ENCODE measurements at regions not wholly inside any gene's neighbourhood (a gene's known extent, or its start where the extent isn't known, plus 50 kb on each side); places are given as distances from the start of the nearest gene placed in this dataset.

GRCh38 chr21:16911166-16911607 lies 601.7 kb upstream of the CXADR start:
- Histone ChIP-seq H3K4me2 (ENCODE audit: low read length) (no peak overlapping the region), H4K20me1 (ENCODE audit: insufficient read depth, low read length) (no peaks in the 10 kb centered on the region), H2AFZ (ENCODE audit: low read depth, low read length) (no peak overlapping the region), H3K9ac (ENCODE audit: low read length) (no peak overlapping the region), H3K4me1 (ENCODE audit: low read length) (0 out of 2 replicates have a peak, but pooled peaks cover 3% of the 10 kb centered on the region), H3K4me3 (ENCODE audit: low read length) (no peak overlapping the region), H3K27ac (ENCODE audit: low read length) (no peak overlapping the region), H3K79me2 (ENCODE audit: low read length) (no peaks in the 10 kb centered on the region), H3K27me3 (ENCODE audit: low read depth, low read length) (no peaks in the 10 kb centered on the region), H3K9me3 (ENCODE audit: insufficient read depth, low read length) (no peaks in the 10 kb centered on the region), H3K36me3 (replicated peaks; ENCODE audit: low read depth, low read length) (no peaks in the 10 kb centered on the region)
- no peak for TF ChIP-seq EZH2phosphoT487 (IDR thresholded peaks at IDR 0.05; ENCODE audit: low read depth)
- no peak for TF ChIP-seq CTCF (IDR thresholded peaks at IDR 0.05; ENCODE audit: low read depth, low read length)

DNA sequence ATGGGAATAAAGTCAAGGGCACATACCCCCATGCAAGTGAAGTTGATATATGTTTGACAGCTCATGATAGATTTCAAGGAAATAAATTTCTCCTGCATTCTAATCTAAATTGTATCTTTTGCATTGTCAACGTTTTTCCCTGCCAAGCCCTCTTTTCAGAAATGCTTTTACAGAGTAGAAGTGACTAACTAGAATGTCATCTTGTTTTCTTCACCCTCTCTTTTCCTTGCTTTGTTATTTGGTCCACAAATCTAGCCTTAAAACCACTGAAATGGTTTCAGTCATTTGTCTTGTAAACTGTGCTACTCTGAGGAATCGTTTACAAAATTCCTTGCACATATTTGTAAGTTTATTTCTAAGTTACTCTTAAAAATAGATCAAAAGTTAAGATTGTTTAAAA lies 600.8 kb upstream of the CXADR start:
- no peak for TF ChIP-seq EZH2phosphoT487 (IDR thresholded peaks at IDR 0.05; ENCODE audit: low read depth)
- no peak for TF ChIP-seq CTCF (IDR thresholded peaks at IDR 0.05; ENCODE audit: low read depth, low read length)
- no peak overlapping the region for H3K27ac ChIP-seq (ENCODE audit: low read length)
- H3K79me2 ChIP-seq (ENCODE audit: low read length): no peaks in the 10 kb centered on the region
- H3K9ac ChIP-seq (ENCODE audit: low read length): no peak overlapping the region
- H3K9me3 ChIP-seq (ENCODE audit: insufficient read depth, low read length): no peaks in the 10 kb centered on the region
- no peaks in the 10 kb centered on the region for H3K36me3 ChIP-seq (replicated peaks; ENCODE audit: low read depth, low read length)
- no peak overlapping the region for H3K4me3 ChIP-seq (ENCODE audit: low read length)
- no peaks in the 10 kb centered on the region for H4K20me1 ChIP-seq (ENCODE audit: insufficient read depth, low read length)
- 0 out of 2 replicates have a peak, but pooled peaks cover 3% of the 10 kb centered on the region for H3K4me1 ChIP-seq (ENCODE audit: low read length)
- H3K27me3 ChIP-seq (ENCODE audit: low read depth, low read length): no peaks in the 10 kb centered on the region
- H2AFZ ChIP-seq (ENCODE audit: low read depth, low read length): no peak overlapping the region
- no peak overlapping the region for H3K4me2 ChIP-seq (ENCODE audit: low read length)

DNA sequence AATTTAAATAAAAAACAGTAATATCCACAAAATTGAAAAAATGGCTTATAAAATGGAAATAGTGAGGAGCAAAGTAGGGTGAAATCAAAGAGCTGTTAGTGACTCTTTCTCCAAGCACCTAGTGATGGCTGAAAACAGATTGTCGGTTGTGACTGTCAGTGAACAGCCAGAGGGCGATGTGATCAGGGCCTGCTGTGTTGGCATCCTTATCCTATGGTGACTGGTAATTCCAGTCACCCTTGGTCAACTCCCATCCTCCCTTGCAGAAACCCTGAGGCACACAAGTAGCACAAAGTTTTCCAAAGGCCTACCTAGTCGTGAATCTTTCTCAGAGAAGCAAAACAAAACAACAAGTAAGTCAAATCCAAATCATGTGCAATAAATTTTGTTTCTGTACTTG lies 599.8 kb upstream of the CXADR start:
- TF ChIP-seq EZH2phosphoT487 (IDR thresholded peaks at IDR 0.05; ENCODE audit: low read depth): no peak
- TF ChIP-seq CTCF (IDR thresholded peaks at IDR 0.05; ENCODE audit: low read depth, low read length): no peak
- Histone ChIP-seq H3K4me1 (ENCODE audit: low read length) (0 out of 2 replicates have a peak, but pooled peaks cover 3% of the 10 kb centered on the region), H2AFZ (ENCODE audit: low read depth, low read length) (no peak overlapping the region)

GRCh38 chr21:16928439-16928838 lies 584.4 kb upstream of the CXADR start:
- H2AFZ ChIP-seq (ENCODE audit: low read depth, low read length): no peak overlapping the region
- no peak overlapping the region for H3K4me2 ChIP-seq (ENCODE audit: low read length)
- no peaks in the 10 kb centered on the region for H3K36me3 ChIP-seq (replicated peaks; ENCODE audit: low read depth, low read length)
- TF ChIP-seq EZH2phosphoT487 (IDR thresholded peaks at IDR 0.05; ENCODE audit: low read depth): no peak
- no peak for TF ChIP-seq CTCF (IDR thresholded peaks at IDR 0.05; ENCODE audit: low read depth, low read length)
- no peaks in the 10 kb centered on the region for H3K79me2 ChIP-seq (ENCODE audit: low read length)
- H4K20me1 ChIP-seq (ENCODE audit: insufficient read depth, low read length): no peaks in the 10 kb centered on the region
- H3K9me3 ChIP-seq (ENCODE audit: insufficient read depth, low read length): no peaks in the 10 kb centered on the region
- no peak overlapping the region for H3K4me3 ChIP-seq (ENCODE audit: low read length)
- no peak overlapping the region for H3K27ac ChIP-seq (ENCODE audit: low read length)
- H3K4me1 ChIP-seq (ENCODE audit: low read length): no peaks in the 10 kb centered on the region
- H3K9ac ChIP-seq (ENCODE audit: low read length): no peak overlapping the region
- H3K27me3 ChIP-seq (ENCODE audit: low read depth, low read length): no peaks in the 10 kb centered on the region

More for the DNA sequence above, 599.8 kb upstream of the CXADR start:
- no peak overlapping the region for H3K27ac ChIP-seq (ENCODE audit: low read length)
- H3K4me3 ChIP-seq (ENCODE audit: low read length): no peak overlapping the region
- no peak overlapping the region for H3K9ac ChIP-seq (ENCODE audit: low read length)
- no peak overlapping the region for H3K4me2 ChIP-seq (ENCODE audit: low read length)
- no peaks in the 10 kb centered on the region for H4K20me1 ChIP-seq (ENCODE audit: insufficient read depth, low read length)
- H3K27me3 ChIP-seq (ENCODE audit: low read depth, low read length): no peaks in the 10 kb centered on the region
- no peaks in the 10 kb centered on the region for H3K36me3 ChIP-seq (replicated peaks; ENCODE audit: low read depth, low read length)
- H3K9me3 ChIP-seq (ENCODE audit: insufficient read depth, low read length): no peaks in the 10 kb centered on the region
- no peaks in the 10 kb centered on the region for H3K79me2 ChIP-seq (ENCODE audit: low read length)
